ENCODE measurements at regions not wholly inside any gene's neighbourhood (a gene's known extent, or its start where the extent isn't known, plus 50 kb on each side); places are given as distances from the start of the nearest gene placed in this dataset.
"Not testable (repeated sequence)": the region's sequence is repeated elsewhere in the genome, so short reads cannot be mapped to it uniquely, and the experiment has no call there.

DNA sequence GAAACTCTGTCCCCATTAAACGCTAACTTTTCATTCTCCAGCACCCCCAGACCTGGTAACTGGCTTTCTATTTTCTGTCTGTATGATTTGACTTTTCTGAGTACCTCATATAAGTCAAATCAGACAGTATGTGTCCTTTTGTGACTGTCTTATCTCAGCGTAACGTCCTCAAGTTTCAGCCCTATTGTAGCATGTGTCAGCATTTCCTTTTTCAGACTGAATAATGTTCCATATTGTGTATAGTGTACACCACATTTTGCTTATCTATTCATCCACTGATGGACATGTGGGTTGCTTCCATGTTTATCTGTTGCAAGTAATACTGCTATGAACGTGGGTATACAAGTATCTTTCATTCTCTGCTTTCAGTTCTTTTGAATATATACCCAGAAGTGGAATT, 242.4 kb downstream of the RTP5 start:
- not testable (repeated sequence) for DNase-seq (ENCODE audit: low read depth)

DNA sequence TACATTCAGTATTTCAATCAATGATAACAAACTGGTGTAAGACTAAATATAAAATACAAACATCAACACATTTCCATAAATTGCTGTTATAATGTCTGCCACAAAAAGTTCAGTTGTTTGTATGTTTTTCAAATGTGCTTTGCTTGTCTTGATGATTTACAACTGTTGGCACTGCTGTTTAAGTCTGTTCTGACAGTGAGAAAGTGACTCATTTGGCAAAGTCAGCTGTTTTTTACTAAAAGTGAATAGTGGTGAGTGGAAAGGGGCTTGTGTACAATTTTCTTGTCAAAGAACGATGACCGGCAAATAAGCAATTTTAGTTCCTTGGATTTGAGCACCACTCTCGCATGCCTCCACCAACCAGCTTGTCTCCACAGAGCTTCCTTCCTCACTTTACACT, 244.0 kb downstream of the RTP5 start:
- DNase-seq (ENCODE audit: low read depth), result not testable (repeated sequence)

DNA sequence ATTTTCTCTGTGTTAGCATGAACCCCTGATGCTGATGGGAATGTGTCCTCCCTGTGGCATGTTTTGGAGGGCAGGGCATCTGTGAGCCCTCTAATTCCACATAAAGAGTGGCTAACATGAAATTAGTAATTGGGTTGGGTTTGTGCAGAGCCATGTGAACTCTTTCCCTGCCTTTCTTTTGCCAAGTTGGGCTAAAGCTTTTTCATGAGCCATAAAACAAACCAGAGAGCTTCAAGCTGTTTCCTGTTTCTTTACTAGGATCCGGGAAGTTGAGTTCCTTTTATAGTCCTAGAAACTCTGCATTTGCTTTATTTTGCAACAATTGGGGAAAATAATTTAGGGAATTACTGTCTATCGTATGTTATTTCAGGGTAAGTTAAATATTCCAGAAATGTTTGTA, 247.1 kb downstream of the RTP5 start:
- not testable (repeated sequence) for DNase-seq (ENCODE audit: low read depth)

DNA sequence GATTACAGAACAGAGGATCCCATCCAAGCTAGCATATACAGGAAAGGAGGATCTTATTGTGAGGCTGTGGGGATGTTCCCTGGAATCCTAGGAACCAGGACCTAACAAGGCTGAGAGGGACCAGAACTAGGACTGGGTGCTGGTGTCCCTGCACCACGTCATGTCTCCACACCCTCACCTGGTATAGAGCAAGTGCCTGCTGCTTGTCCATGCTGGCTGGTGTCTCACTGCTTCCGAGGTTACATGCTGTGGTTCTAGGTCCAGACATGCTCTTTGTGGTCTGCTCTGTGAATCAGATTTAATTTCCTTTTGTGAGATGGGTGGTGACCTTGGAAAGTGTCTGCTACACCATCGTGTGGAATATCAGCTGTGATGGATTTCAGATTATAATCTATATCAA, 247.8 kb downstream of the RTP5 start:
- DNase-seq (ENCODE audit: low read depth), result not testable (repeated sequence)

DNA sequence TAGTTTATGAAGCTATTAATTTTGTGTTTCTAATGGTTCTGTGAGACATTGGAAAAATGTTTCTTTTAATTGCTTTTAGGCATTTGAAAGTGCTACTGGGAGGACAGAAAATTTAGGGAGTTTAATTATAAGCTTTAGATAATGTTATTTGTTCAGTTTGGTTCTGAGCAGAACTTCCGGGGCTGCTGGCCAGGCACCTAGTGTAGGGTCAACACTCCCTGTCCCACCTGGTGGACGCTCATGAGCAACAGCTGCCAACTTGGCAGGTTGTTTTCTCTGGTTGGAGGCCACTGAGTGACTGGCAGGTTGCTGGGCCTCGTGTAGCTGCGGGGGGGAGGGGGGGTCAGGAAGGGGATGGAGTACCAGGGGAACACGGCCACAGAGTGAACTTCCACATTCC, 250.2 kb downstream of the RTP5 start:
- DNase-seq (ENCODE audit: low read depth), result not testable (repeated sequence)

DNA sequence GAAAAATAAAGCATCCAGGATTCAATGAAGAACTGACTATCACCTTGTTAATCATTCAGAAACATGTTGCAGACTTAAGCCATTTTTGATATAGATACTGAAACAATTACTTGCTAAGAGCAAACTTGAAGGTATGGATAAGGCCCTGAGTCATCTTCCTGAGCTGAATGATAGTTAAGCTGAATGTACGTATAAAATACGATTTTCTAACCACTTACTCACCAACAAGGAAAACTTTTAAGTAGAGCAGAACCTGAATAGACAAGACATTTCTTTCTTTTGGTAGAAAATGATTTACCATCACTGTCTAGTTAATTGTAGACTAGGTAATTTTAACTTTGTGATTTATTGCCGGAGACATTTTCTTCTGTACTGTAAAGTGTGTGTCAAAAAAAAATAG, 261.2 kb downstream of the RTP5 start:
- not testable (repeated sequence) for DNase-seq (ENCODE audit: low read depth)

DNA sequence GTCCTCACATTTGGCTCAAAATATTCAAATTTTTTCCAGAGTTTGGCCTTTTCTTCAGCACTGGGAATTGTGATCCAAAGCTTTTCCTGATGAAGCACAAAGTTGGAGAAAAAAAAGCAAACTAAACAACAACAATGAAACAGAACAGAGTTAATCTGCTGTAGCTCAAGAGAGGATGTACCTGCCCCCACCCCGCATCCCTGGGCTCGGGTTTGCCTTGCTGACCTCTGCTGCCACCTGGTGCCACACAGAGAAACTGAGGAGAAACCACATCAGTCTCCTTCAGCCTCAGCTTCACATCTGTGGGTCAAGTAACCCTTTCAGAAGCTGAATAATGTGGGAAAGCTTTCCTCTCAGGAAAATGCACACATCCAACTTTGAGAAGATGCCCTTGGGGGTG, 290.4 kb downstream of the RTP5 start:
- DNase-seq (ENCODE audit: low read depth), result not testable (repeated sequence)

DNA sequence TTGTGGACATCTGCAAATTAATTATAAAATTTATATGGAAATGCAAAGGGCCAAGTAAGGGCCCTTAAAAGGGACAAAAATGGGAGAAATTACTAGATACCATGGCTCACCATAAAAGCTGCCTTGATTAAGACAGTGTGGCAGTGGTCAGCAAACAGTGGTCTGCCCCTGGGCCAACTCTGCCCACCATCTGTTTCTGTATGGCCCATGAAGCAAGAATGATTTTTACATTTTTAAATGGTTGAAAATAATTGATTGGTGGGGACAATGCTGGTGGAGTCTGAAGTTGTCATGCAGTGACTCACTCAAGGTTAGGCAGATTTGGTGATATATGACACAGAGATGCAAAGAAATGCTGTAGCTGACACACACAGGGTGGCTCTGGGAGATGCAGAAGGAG, 295.6 kb downstream of the RTP5 start:
- not testable (repeated sequence) for DNase-seq (ENCODE audit: low read depth)

DNA sequence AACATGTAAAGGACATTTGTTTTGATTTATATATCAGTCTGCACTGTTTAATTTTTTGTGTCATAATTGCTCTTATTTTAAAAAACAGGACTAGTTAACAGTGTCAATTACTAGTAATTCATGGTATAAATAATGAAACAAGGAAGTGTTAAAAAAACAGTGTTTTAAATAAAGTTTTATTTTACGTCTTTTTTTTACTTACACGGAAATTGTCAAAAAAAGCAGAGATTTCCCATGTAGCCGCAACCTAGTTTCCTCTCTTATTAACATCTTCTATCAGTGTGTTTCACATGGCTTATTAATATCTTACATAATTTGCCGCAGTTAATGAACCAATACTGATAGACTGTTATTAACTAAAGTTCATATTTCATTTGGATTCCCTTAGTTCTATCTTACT, 301.8 kb downstream of the RTP5 start:
- DNase-seq (ENCODE audit: low read depth), result not testable (repeated sequence)

All from stimulated activated CD4-positive, alpha-beta T cell treated with anti-CD3 and anti-CD28 coated beads, Interleukin-2, amount 100 ng/mL, for 4 hours (primary cell).